Endothelial cell of umbilical vein (primary cell): ENCODE measurements at regions not wholly inside any gene's neighbourhood (a gene's known extent, or its start where the extent isn't known, plus 50 kb on each side); places are given as distances from the start of the nearest gene placed in this dataset.

Experiments
- EZH2 ChIP-seq: IDR thresholded peaks from 2 replicates; pipeline ENCODE4 v1.6.1; 2012; ENCODE audit warnings: borderline replicate concordance, low read depth, mild to moderate bottlenecking, moderate library complexity, low read length, inconsistent platforms; ENCODE audit not compliant: severe bottlenecking
- GATA2 ChIP-seq: IDR thresholded peaks from 2 replicates; pipeline ENCODE4 v1.7.0; 2011; ENCODE audit warnings: low read depth, mild to moderate bottlenecking, moderate library complexity, mixed read lengths, low read length; ENCODE audit not compliant: insufficient read length, insufficient read depth
- JUN ChIP-seq: IDR thresholded peaks from 2 replicates; pipeline ENCODE4 v1.6.1; 2011; ENCODE audit warnings: borderline replicate concordance, low read depth; ENCODE audit not compliant: insufficient read length, insufficient read depth
- MAX ChIP-seq: IDR thresholded peaks from 2 replicates; pipeline ENCODE4 v1.6.1; 2011; ENCODE audit not compliant: insufficient read depth, insufficient read length
- POLR2A ChIP-seq: IDR thresholded peaks from 2 replicates; pipeline ENCODE4 v1.6.1; 2012; ENCODE audit warnings: low read depth, mild to moderate bottlenecking, control low read depth, low read length
- POLR2AphosphoS5 ChIP-seq: IDR thresholded peaks from 2 replicates; pipeline ENCODE4 v1.6.1; 2012; ENCODE audit warnings: low read depth, mild to moderate bottlenecking, control low read depth, low read length, moderate library complexity; ENCODE audit not compliant: insufficient read depth
- TF ChIP-seq, protein P1 (sequence below), 2 donors: IDR thresholded peaks; 1 replicate in 1 of 2; 2 replicates in 1 of 2; pipeline ENCODE4 v1.5.1; 2011; ENCODE audit warnings: low read length in 2 of 2, mild to moderate bottlenecking in 2 of 2, moderate library complexity in 2 of 2, control low read depth in 1 of 2, inconsistent platforms in 1 of 2, low read depth in 1 of 2; ENCODE audit not compliant: insufficient read depth in 1 of 2; ENCODE audit errors: extremely low read depth in 1 of 2

DNA sequence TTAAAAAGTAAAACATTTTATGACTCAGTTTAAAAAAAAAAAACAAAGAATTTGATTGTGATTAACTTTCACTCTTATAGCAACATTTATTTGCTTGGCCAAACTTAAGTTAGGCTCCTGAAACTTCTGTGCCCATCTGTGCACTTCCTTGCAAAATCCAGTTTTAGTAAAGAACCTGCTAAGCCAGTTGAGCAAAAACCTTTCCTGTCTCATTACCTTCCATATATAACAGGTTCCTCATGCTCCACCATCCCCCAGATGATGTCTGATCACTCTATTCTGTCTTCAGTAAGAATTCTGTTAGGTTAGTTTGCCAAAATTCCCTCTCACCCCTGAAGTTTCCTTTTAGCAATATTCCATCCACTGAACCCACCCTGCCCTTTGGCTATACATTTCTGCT is 1200.5 kb downstream of the C4orf33 start:
- TF ChIP-seq POLR2A (no peak), EZH2 (no peak), JUN (no peak), MAX (no peak), POLR2AphosphoS5 (no peak), GATA2 (no peak)
- TF ChIP-seq, protein P1, sequence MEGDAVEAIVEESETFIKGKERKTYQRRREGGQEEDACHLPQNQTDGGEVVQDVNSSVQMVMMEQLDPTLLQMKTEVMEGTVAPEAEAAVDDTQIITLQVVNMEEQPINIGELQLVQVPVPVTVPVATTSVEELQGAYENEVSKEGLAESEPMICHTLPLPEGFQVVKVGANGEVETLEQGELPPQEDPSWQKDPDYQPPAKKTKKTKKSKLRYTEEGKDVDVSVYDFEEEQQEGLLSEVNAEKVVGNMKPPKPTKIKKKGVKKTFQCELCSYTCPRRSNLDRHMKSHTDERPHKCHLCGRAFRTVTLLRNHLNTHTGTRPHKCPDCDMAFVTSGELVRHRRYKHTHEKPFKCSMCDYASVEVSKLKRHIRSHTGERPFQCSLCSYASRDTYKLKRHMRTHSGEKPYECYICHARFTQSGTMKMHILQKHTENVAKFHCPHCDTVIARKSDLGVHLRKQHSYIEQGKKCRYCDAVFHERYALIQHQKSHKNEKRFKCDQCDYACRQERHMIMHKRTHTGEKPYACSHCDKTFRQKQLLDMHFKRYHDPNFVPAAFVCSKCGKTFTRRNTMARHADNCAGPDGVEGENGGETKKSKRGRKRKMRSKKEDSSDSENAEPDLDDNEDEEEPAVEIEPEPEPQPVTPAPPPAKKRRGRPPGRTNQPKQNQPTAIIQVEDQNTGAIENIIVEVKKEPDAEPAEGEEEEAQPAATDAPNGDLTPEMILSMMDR (IDR thresholded peaks at IDR 0.05; ENCODE audit: extremely low read depth in 1 of 2, insufficient read depth in 1 of 2, low read depth in 1 of 2, low read length in 2 of 2), result no peak
